CD14-positive monocyte (primary cell): ENCODE measurements at regions not wholly inside any gene's neighbourhood (a gene's known extent, or its start where the extent isn't known, plus 50 kb on each side); places are given as distances from the start of the nearest gene placed in this dataset.

Experiments used
- DNase-seq, 3 donors: peaks; one replicate each; pipeline ENCODE4 v3.0.0-alpha.2; 2011 to 2022
- H2AFZ ChIP-seq: 2 replicates; pipeline ENCODE4 v1.6.0; 2012; ENCODE audit warnings: mild to moderate bottlenecking, low read depth, low read length, inconsistent platforms; ENCODE audit not compliant: insufficient read depth, poor library complexity, severe bottlenecking
- H3K27ac ChIP-seq, 2 donors: 1 replicate in 1 of 2; 2 replicates in 1 of 2; pipeline ENCODE4 v1.5.1; 2012 to 2013; ENCODE audit warnings: low read length in 2 of 2, control low read depth in 1 of 2, inconsistent platforms in 1 of 2, low read depth in 1 of 2, mild to moderate bottlenecking in 1 of 2
- H3K27me3 ChIP-seq, 2 donors: one replicate each; pipeline versions ENCODE4 v1.6.0 to v1.6.1; 2011 to 2013; ENCODE audit warnings: low read length in 2 of 2; ENCODE audit not compliant: control insufficient read depth in 2 of 2, insufficient read depth in 2 of 2
- H3K36me3 ChIP-seq, 2 donors: replicated peaks in 1 of 2; 1 replicate in 1 of 2; 2 replicates in 1 of 2; pipeline versions ENCODE4 v1.5.1 to v1.6.1; 2012 to 2013; ENCODE audit warnings: low read length in 2 of 2, control low read depth in 1 of 2, inconsistent platforms in 1 of 2, mild to moderate bottlenecking in 1 of 2; ENCODE audit not compliant: insufficient read depth in 2 of 2, control insufficient read depth in 1 of 2
- H3K4me1 ChIP-seq, 2 donors: 1 replicate in 1 of 2; 2 replicates in 1 of 2; pipeline versions ENCODE4 v1.5.1 to v1.6.1; 2012 to 2013; ENCODE audit warnings: low read length in 2 of 2, control low read depth in 1 of 2, inconsistent platforms in 1 of 2, mild to moderate bottlenecking in 1 of 2, moderate library complexity in 1 of 2; ENCODE audit not compliant: insufficient read depth in 2 of 2, control insufficient read depth in 1 of 2
- H3K4me2 ChIP-seq: replicated peaks from 2 replicates; pipeline ENCODE3; 2012; ENCODE audit warnings: low read length, moderate library complexity, mild to moderate bottlenecking; ENCODE audit not compliant: poor library complexity, severe bottlenecking; ENCODE audit errors: extremely low read depth
- H3K4me3 ChIP-seq, 3 experiments: fragments of 200-600 bp in 1 of 3; sonication (generic) in 1 of 3; replicated peaks in 1 of 3; 1 replicate in 2 of 3; 2 replicates in 1 of 3; pipeline ENCODE4 v1.5.1; 2011 to 2013; ENCODE audit warnings: low read length in 3 of 3, mild to moderate bottlenecking in 3 of 3, control low read depth in 2 of 3, low read depth in 2 of 3, inconsistent platforms in 1 of 3, moderate library complexity in 1 of 3
- H3K79me2 ChIP-seq: 2 replicates; pipeline ENCODE4 v1.6.0; 2012; ENCODE audit warnings: mild to moderate bottlenecking, control low read depth, inconsistent platforms, low read length, moderate library complexity; ENCODE audit not compliant: insufficient read depth
- H3K9ac ChIP-seq: 2 replicates; pipeline ENCODE4 v1.6.0; 2017; ENCODE audit warnings: low read length, mild to moderate bottlenecking; ENCODE audit not compliant: insufficient read depth, poor library complexity, severe bottlenecking
- H3K9me3 ChIP-seq, 2 donors: replicated peaks in 1 of 2; 1 replicate in 1 of 2; 2 replicates in 1 of 2; pipeline versions ENCODE4 v1.5.1 to v1.6.1; 2012 to 2013; ENCODE audit warnings: low read length in 2 of 2, control low read depth in 1 of 2; ENCODE audit not compliant: control insufficient read depth in 1 of 2, insufficient read depth in 1 of 2
- H4K20me1 ChIP-seq: 2 replicates; pipeline ENCODE4 v1.6.0; 2012; ENCODE audit warnings: mild to moderate bottlenecking, low read length, control low read depth, moderate library complexity; ENCODE audit not compliant: insufficient read depth
- H3K27ac Mint-ChIP-seq, 7 donors: one replicate each; pipeline ENCODE4 v1.8.0; 2020; ENCODE audit warnings: mild to moderate bottlenecking in 7 of 7, mixed read lengths in 7 of 7, moderate library complexity in 6 of 7, inconsistent platforms in 2 of 7
- H3K27me3 Mint-ChIP-seq, 3 donors: one replicate each; pipeline ENCODE4 v1.8.0; 2021 to 2022; ENCODE audit warnings: low read depth in 3 of 3, mild to moderate bottlenecking in 3 of 3, mixed read lengths in 3 of 3, moderate library complexity in 3 of 3, inconsistent platforms in 1 of 3
- H3K36me3 Mint-ChIP-seq, 2 donors: one replicate each; pipeline ENCODE4 v1.8.0; 2020; ENCODE audit warnings: mixed read lengths in 2 of 2, inconsistent platforms in 1 of 2, mild to moderate bottlenecking in 1 of 2
- H3K4me1 Mint-ChIP-seq: one replicate; pipeline ENCODE4 v1.8.0; 2020; ENCODE audit warnings: mild to moderate bottlenecking, mixed read lengths
- H3K4me3 Mint-ChIP-seq, 2 donors: one replicate each; pipeline ENCODE4 v1.8.0; 2020; ENCODE audit warnings: mild to moderate bottlenecking in 2 of 2, mixed read lengths in 2 of 2, moderate library complexity in 1 of 2
- H3K9me3 Mint-ChIP-seq, 7 donors: one replicate each; pipeline ENCODE4 v1.8.0; 2020 to 2022; ENCODE audit warnings: mixed read lengths in 7 of 7, mild to moderate bottlenecking in 6 of 7, moderate library complexity in 6 of 7, inconsistent platforms in 2 of 7
- CTCF ChIP-seq: fragments of 200-600 bp; IDR thresholded peaks from one replicate; pipeline ENCODE4 v1.8.0; 2022; ENCODE audit warnings: antibody characterized with exemption, mild to moderate bottlenecking
- WGBS: methylation state at CpG from one replicate; pipeline ENCODE4 v1.1.5; 2013; ENCODE audit warnings: missing lambda C conversion rate; ENCODE audit not compliant: insufficient coverage; 5-methylcytosine and 5-hydroxymethylcytosine counted together
- intact Hi-C, 2 donors: fragments of 100-400 bp; cut with micrococcal nuclease; formaldehyde crosslinking; loops; one replicate each; pipeline versions ENCODE4 v1.15.0 to v1.15.1; 2023

- DNase-seq, result no peak
- H2AFZ ChIP-seq, result no peak overlapping the region
- H4K20me1 ChIP-seq, result no peaks in the 10 kb centered on the region
- no peaks in the 10 kb centered on the region for H3K4me1 Mint-ChIP-seq
- peaks cover 0 to 1% (median 0%) of the 10 kb centered on the region in 7 donors for H3K9me3 Mint-ChIP-seq
- no peaks in the 10 kb centered on the region for H3K79me2 ChIP-seq
- no peak overlapping the region for H3K4me3 ChIP-seq
- H3K9ac ChIP-seq, result no peak overlapping the region
- no peaks in the 10 kb centered on the region for H3K9me3 ChIP-seq
- H3K27ac Mint-ChIP-seq, result no peak overlapping the region
- TF ChIP-seq CTCF, result no peak
- H3K27ac ChIP-seq, result no peak overlapping the region
- no peaks in the 10 kb centered on the region for H3K4me1 ChIP-seq
- H3K4me3 Mint-ChIP-seq, result no peak overlapping the region
- no peaks in the 10 kb centered on the region for H3K36me3 Mint-ChIP-seq
- intact Hi-C loops, result no loop called here
- H3K27me3 ChIP-seq, result no peaks in the 10 kb centered on the region
- H3K4me2 ChIP-seq, result no peak overlapping the region
- H3K27me3 Mint-ChIP-seq, result peaks cover 2 to 3% (median 2%) of the 10 kb centered on the region in 3 donors
- no peaks in the 10 kb centered on the region for H3K36me3 ChIP-seq
- WGBS, result 74% methylated on average over 8 of the region's 8 CpGs
These were observed 51.5 kb upstream of the ADAMTSL1 start for GRCh38 chr9:18422296-18423036.

- Mint-ChIP-seq H3K27me3 (peaks cover 2 to 6% (median 3%) of the 10 kb centered on the region in 3 donors), H3K4me1 (no peaks in the 10 kb centered on the region), H3K27ac (no peak overlapping the region), H3K4me3 (no peak overlapping the region), H3K36me3 (no peaks in the 10 kb centered on the region), H3K9me3 (peaks cover 0 to 1% (median 0%) of the 10 kb centered on the region in 7 donors)
- no peaks in the 10 kb centered on the region for H3K27me3 ChIP-seq
- no peak overlapping the region for H3K4me3 ChIP-seq
- no peak overlapping the region for H3K27ac ChIP-seq
- H3K9me3 ChIP-seq, result no peaks in the 10 kb centered on the region
- H3K4me2 ChIP-seq, result no peak overlapping the region
- H4K20me1 ChIP-seq, result no peaks in the 10 kb centered on the region
- no peaks in the 10 kb centered on the region for H3K36me3 ChIP-seq
- no peaks in the 10 kb centered on the region for H3K79me2 ChIP-seq
- no peak overlapping the region for H2AFZ ChIP-seq
- TF ChIP-seq CTCF, result no peak
- H3K4me1 ChIP-seq, result no peaks in the 10 kb centered on the region
- intact Hi-C loops, result no loop called here
- 67% methylated on average over 1 of the region's 1 CpG for WGBS
- no peak overlapping the region for H3K9ac ChIP-seq
- no peak for DNase-seq
These were observed 50.0 kb upstream of the ADAMTSL1 start for GRCh38 chr9:18423791-18424531.
